Left colon (tissue), 2 donors: ENCODE measurements at regions not wholly inside any gene's neighbourhood (a gene's known extent, or its start where the extent isn't known, plus 50 kb on each side); places are given as distances from the start of the nearest gene placed in this dataset.

Source experiments
- ATAC-seq: fragments of 200-7000 bp; cut with Tn5 transposase; one replicate; pipeline ENCODE4 v1.9.1; 2020; ENCODE audit warnings: mild to moderate bottlenecking, moderate library complexity
- DNase-seq, 2 donors: peaks; one replicate each; pipeline ENCODE4 v3.0.0-alpha.2; 2020
- intact Hi-C, 2 donors: fragments of 100-400 bp; cut with DNase I in 1 of 2; cut with micrococcal nuclease in 1 of 2; formaldehyde crosslinking; loops; one replicate each; pipeline versions ENCODE4 v1.11.2 to v1.14.0; 2022; cut with DNase I, micrococcal nuclease
- donor health status: DM: no; HTN: no; CAD: no.
- donor health status: DM: yes; HTN: yes; CAD: no.

- DNase-seq (no peak), ATAC-seq (no peak)
- intact Hi-C loops: no loop called here
These were observed 169.7 kb upstream of the RAB4A start for GRCh38 chr1:229101011-229101871.

GRCh38 chr1:229102741-229103391 is 168.0 kb upstream of the RAB4A start:
- intact Hi-C loops: no loop called here
- ATAC-seq (no peak), DNase-seq (no peak)

- ATAC-seq: no peak
- intact Hi-C loops: no loop called here
- no peak for DNase-seq
These were observed 166.3 kb upstream of the RAB4A start for GRCh38 chr1:229104654-229105053.

- intact Hi-C loops: no loop called here
- no peak for ATAC-seq
- no peak for DNase-seq
These were observed 165.8 kb upstream of the RAB4A start for GRCh38 chr1:229105109-229105508.

GRCh38 chr1:229105822-229106525 is 164.9 kb upstream of the RAB4A start:
- DNase-seq: no peak

GRCh38 chr1:229106526-229107125 is 164.3 kb upstream of the RAB4A start:
- ATAC-seq (no peak), DNase-seq (no peak)
- intact Hi-C loops: no loop called here

More at GRCh38 chr1:229105822-229106525, 164.9 kb upstream of the RAB4A start:
- ATAC-seq: no peak
- intact Hi-C loops: no loop called here

- DNase-seq: no peak
- intact Hi-C loops: no loop called here
- ATAC-seq: no peak
These were observed 163.6 kb upstream of the RAB4A start for GRCh38 chr1:229107304-229107815.

- ATAC-seq (no peak), DNase-seq (no peak)
- intact Hi-C loops: no loop called here
These were observed 162.9 kb upstream of the RAB4A start for GRCh38 chr1:229107972-229108371.

- intact Hi-C loops: no loop called here
- peak; percentile 53 to 64 for DNase-seq
- peak; percentile 92 for ATAC-seq
These were observed 162.2 kb upstream of the RAB4A start for GRCh38 chr1:229108598-229109201.

- intact Hi-C loops: no loop called here
- peak; percentile 22 for ATAC-seq
- peak in 1 of 2 donors; percentile 44 for DNase-seq
These were observed 161.6 kb upstream of the RAB4A start for GRCh38 chr1:229109320-229109761.

GRCh38 chr1:229110986-229111385 is 159.9 kb upstream of the RAB4A start:
- ATAC-seq (no peak), DNase-seq (no peak)
- intact Hi-C loops: no loop called here

GRCh38 chr1:229111703-229112319 is 159.1 kb upstream of the RAB4A start:
- DNase-seq: no peak
- no peak for ATAC-seq

GRCh38 chr1:229112832-229113548 is 157.9 kb upstream of the RAB4A start:
- ATAC-seq: no peak
- intact Hi-C loops: no loop called here
- DNase-seq: no peak

More at GRCh38 chr1:229111703-229112319, 159.1 kb upstream of the RAB4A start:
- intact Hi-C loops: no loop called here

- intact Hi-C loops: no loop called here
- no peak for DNase-seq
These were observed 156.6 kb upstream of the RAB4A start for GRCh38 chr1:229114315-229114714.

GRCh38 chr1:229114850-229115365 is 156.0 kb upstream of the RAB4A start:
- intact Hi-C loops: no loop called here
- ATAC-seq (no peak), DNase-seq (no peak)

More at GRCh38 chr1:229114315-229114714, 156.6 kb upstream of the RAB4A start:
- ATAC-seq: peak; percentile 35

- peak; percentile 32 to 79 for DNase-seq
- intact Hi-C loops: no loop called here
- ATAC-seq: no peak
These were observed 154.8 kb upstream of the RAB4A start for GRCh38 chr1:229116114-229116513.

- intact Hi-C loops: no loop called here
- ATAC-seq: peak; percentile 89
- DNase-seq: peak; percentile 66 to 73
These were observed 153.1 kb upstream of the RAB4A start for GRCh38 chr1:229117664-229118300.
